ENCODE measurements at regions not wholly inside any gene's neighbourhood (a gene's known extent, or its start where the extent isn't known, plus 50 kb on each side); places are given as distances from the start of the nearest gene placed in this dataset.

GRCh38 chr6:133817460-133818047 is 71.4 kb upstream of the TCF21 start:
- H3K36me3 ChIP-seq (ENCODE audit: insufficient read depth, low read length), result no peaks in the 10 kb centered on the region

DNA sequence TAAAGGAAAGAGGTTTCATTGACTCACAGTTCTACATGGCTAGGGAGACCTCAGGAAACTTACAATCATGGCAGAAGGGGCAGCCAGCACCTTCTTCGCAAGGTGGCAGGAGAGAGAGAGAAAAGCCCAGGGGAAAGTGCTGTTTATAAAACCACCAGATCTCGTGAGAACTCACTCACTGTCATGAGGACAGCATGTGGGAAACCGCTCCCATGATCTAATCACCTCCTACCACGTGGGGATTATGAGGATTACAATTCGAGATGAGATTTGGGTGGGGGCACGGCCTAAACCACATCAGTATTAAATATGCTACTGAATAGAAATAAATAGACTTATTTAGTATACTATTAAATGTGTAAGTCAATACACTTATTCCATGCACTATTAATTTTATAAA is 70.6 kb upstream of the TCF21 start:
- no peak overlapping the region for H3K27ac ChIP-seq (ENCODE audit: low read depth, low read length)
- no peaks in the 10 kb centered on the region for H3K36me3 ChIP-seq (ENCODE audit: insufficient read depth, low read length)
- H3K4me1 ChIP-seq (ENCODE audit: control insufficient read depth, insufficient read depth, low read length, unreplicated experiment), result peaks cover 21% of the 10 kb centered on the region
- H3K27me3 ChIP-seq (ENCODE audit: insufficient read depth, low read length), result no peaks in the 10 kb centered on the region
- no peaks in the 10 kb centered on the region for H3K79me2 ChIP-seq (ENCODE audit: control insufficient read depth, insufficient read depth, low read length, unreplicated experiment)
- no peak overlapping the region for H3K4me3 ChIP-seq (ENCODE audit: low read depth, low read length)
- no peak overlapping the region for H2AFZ ChIP-seq (ENCODE audit: low read length, unreplicated experiment)

More at GRCh38 chr6:133817460-133818047, 71.4 kb upstream of the TCF21 start:
- Histone ChIP-seq H3K27me3 (ENCODE audit: insufficient read depth, low read length) (no peaks in the 10 kb centered on the region), H3K4me1 (ENCODE audit: control insufficient read depth, insufficient read depth, low read length, unreplicated experiment) (peaks cover 21% of the 10 kb centered on the region), H2AFZ (ENCODE audit: low read length, unreplicated experiment) (no peak overlapping the region), H3K79me2 (ENCODE audit: control insufficient read depth, insufficient read depth, low read length, unreplicated experiment) (no peaks in the 10 kb centered on the region), H3K4me3 (ENCODE audit: low read depth, low read length) (no peak overlapping the region), H3K27ac (ENCODE audit: low read depth, low read length) (no peak overlapping the region)

GRCh38 chr6:133820208-133820607 is 68.7 kb upstream of the TCF21 start:
- Histone ChIP-seq H3K79me2 (ENCODE audit: control insufficient read depth, insufficient read depth, low read length, unreplicated experiment) (no peaks in the 10 kb centered on the region), H3K27ac (ENCODE audit: low read depth, low read length) (no peak overlapping the region), H3K27me3 (ENCODE audit: insufficient read depth, low read length) (no peaks in the 10 kb centered on the region), H3K4me3 (ENCODE audit: low read depth, low read length) (no peak overlapping the region), H3K4me1 (ENCODE audit: control insufficient read depth, insufficient read depth, low read length, unreplicated experiment) (peaks cover 11% of the 10 kb centered on the region), H3K36me3 (ENCODE audit: insufficient read depth, low read length) (no peaks in the 10 kb centered on the region), H2AFZ (ENCODE audit: low read length, unreplicated experiment) (no peak overlapping the region)

- Histone ChIP-seq H3K27ac (ENCODE audit: low read depth, low read length) (no peak overlapping the region), H3K4me3 (ENCODE audit: low read depth, low read length) (no peak overlapping the region), H3K79me2 (ENCODE audit: control insufficient read depth, insufficient read depth, low read length, unreplicated experiment) (no peaks in the 10 kb centered on the region), H3K27me3 (ENCODE audit: insufficient read depth, low read length) (no peaks in the 10 kb centered on the region), H3K4me1 (ENCODE audit: control insufficient read depth, insufficient read depth, low read length, unreplicated experiment) (no peaks in the 10 kb centered on the region), H2AFZ (ENCODE audit: low read length, unreplicated experiment) (no peak overlapping the region), H3K36me3 (ENCODE audit: insufficient read depth, low read length) (no peaks in the 10 kb centered on the region)
Observed at GRCh38 chr6:133827766-133828165, 61.1 kb upstream of the TCF21 start.

GRCh38 chr6:133833949-133834359 is 55.0 kb upstream of the TCF21 start:
- Histone ChIP-seq H3K79me2 (ENCODE audit: control insufficient read depth, insufficient read depth, low read length, unreplicated experiment) (no peaks in the 10 kb centered on the region), H2AFZ (ENCODE audit: low read length, unreplicated experiment) (peak overlapping the region; percentile 52), H3K4me1 (ENCODE audit: control insufficient read depth, insufficient read depth, low read length, unreplicated experiment) (peaks cover 10% of the 10 kb centered on the region), H3K27ac (ENCODE audit: low read depth, low read length) (no peak overlapping the region), H3K36me3 (ENCODE audit: insufficient read depth, low read length) (no peaks in the 10 kb centered on the region), H3K27me3 (ENCODE audit: insufficient read depth, low read length) (no peaks in the 10 kb centered on the region), H3K4me3 (ENCODE audit: low read depth, low read length) (no peak overlapping the region)

GRCh38 chr6:133834472-133835170 is 54.3 kb upstream of the TCF21 start:
- no peak overlapping the region for H3K27ac ChIP-seq (ENCODE audit: low read depth, low read length)
- H3K4me1 ChIP-seq (ENCODE audit: control insufficient read depth, insufficient read depth, low read length, unreplicated experiment), result peaks cover 10% of the 10 kb centered on the region
- H2AFZ ChIP-seq (ENCODE audit: low read length, unreplicated experiment), result peak overlapping the region; percentile 53
- no peaks in the 10 kb centered on the region for H3K79me2 ChIP-seq (ENCODE audit: control insufficient read depth, insufficient read depth, low read length, unreplicated experiment)
- no peak overlapping the region for H3K4me3 ChIP-seq (ENCODE audit: low read depth, low read length)
- no peaks in the 10 kb centered on the region for H3K27me3 ChIP-seq (ENCODE audit: insufficient read depth, low read length)
- H3K36me3 ChIP-seq (ENCODE audit: insufficient read depth, low read length), result no peaks in the 10 kb centered on the region

GRCh38 chr6:133835901-133836300 is 53.0 kb upstream of the TCF21 start:
- Histone ChIP-seq H3K27ac (ENCODE audit: low read depth, low read length) (no peak overlapping the region), H3K27me3 (ENCODE audit: insufficient read depth, low read length) (no peaks in the 10 kb centered on the region), H2AFZ (ENCODE audit: low read length, unreplicated experiment) (no peak overlapping the region), H3K4me3 (ENCODE audit: low read depth, low read length) (no peak overlapping the region), H3K36me3 (ENCODE audit: insufficient read depth, low read length) (no peaks in the 10 kb centered on the region), H3K79me2 (ENCODE audit: control insufficient read depth, insufficient read depth, low read length, unreplicated experiment) (no peaks in the 10 kb centered on the region), H3K4me1 (ENCODE audit: control insufficient read depth, insufficient read depth, low read length, unreplicated experiment) (peaks cover 10% of the 10 kb centered on the region)

DNA sequence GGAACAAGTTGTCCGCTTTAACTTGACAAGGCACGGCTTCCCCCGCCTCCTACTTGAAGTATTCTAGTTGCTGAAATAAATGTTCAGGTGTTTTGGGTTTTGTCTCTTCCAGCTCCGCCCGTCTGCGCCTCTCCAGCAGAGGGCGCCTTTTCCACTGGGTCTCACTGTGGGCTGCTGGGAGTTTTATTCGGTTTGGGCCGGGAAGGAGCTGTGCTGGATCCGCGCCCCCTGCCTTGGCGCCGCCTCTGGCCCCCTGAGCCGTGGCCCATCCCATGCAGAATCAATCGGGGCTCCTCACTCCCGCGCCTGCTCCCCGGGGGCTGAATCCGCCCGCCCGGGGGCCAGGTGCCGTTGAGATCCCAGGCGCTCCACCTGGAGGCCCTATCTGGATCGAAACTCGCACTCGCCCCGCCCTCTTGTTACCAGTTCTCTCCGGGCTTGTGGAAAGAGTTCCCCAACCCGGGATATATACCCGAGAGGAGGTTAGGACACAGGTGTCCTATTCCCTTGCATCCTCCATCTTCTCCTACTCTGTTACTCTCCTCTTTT is 51.0 kb upstream of the TCF21 start:
- Histone ChIP-seq H3K4me3 (ENCODE audit: low read depth, low read length) (peak overlapping the region; percentile 71), H3K27ac (ENCODE audit: low read depth, low read length) (no peak overlapping the region), H3K79me2 (ENCODE audit: control insufficient read depth, insufficient read depth, low read length, unreplicated experiment) (no peaks in the 10 kb centered on the region), H3K36me3 (ENCODE audit: insufficient read depth, low read length) (no peaks in the 10 kb centered on the region), H3K27me3 (ENCODE audit: insufficient read depth, low read length) (no peaks in the 10 kb centered on the region), H3K4me1 (ENCODE audit: control insufficient read depth, insufficient read depth, low read length, unreplicated experiment) (peaks cover 10% of the 10 kb centered on the region), H2AFZ (ENCODE audit: low read length, unreplicated experiment) (peak overlapping the region; percentile 71)

Data from ACC112 (cell line).